HEK293T (cell line): ENCODE measurements at regions not wholly inside any gene's neighbourhood (a gene's known extent, or its start where the extent isn't known, plus 50 kb on each side); places are given as distances from the start of the nearest gene placed in this dataset.

Source experiments
- CTCF ChIA-PET: fragments of 350-600 bp; formaldehyde crosslinking; extraction: SDS; loops from one replicate; lab custom pipeline; 2021; ENCODE audit warnings: antibody characterized with exemption, inconsistent platforms; lab: Yijun Ruan, JAX
- POLR2A ChIA-PET: fragments of 350-600 bp; formaldehyde crosslinking; extraction: SDS; loops from one replicate; lab custom pipeline; 2020; ENCODE audit warnings: antibody characterized with exemption, inconsistent platforms; lab: Yijun Ruan, JAX
- DNase-seq: peaks from one replicate; pipeline ENCODE4 v3.0.0; 2012; ENCODE audit warnings: mixed read lengths; ENCODE audit errors: extremely low spot score
- ARNT ChIP-seq: fragments of 450-650 bp; IDR thresholded peaks from 2 replicates; pipeline ENCODE4 v1.6.1; 2017; ENCODE audit warnings: mild to moderate bottlenecking
- BHLHE40 ChIP-seq: fragments of 450-650 bp; IDR thresholded peaks from 2 replicates; pipeline ENCODE4 v1.6.1; 2016; ENCODE audit warnings: mild to moderate bottlenecking, moderate library complexity, borderline replicate concordance
- CTBP1 ChIP-seq: fragments of 450-650 bp; IDR thresholded peaks from 2 replicates; pipeline ENCODE4 v1.6.1; 2016; ENCODE audit warnings: borderline replicate concordance
- ELF4 ChIP-seq: fragments of 450-650 bp; IDR thresholded peaks from 2 replicates; pipeline ENCODE4 v1.6.1; 2017; ENCODE audit warnings: antibody characterized with exemption
- FOXA1 ChIP-seq: fragments of 450-650 bp; IDR thresholded peaks from 2 replicates; pipeline ENCODE4 v1.6.1; 2016; ENCODE audit warnings: mild to moderate bottlenecking
- FOXK2 ChIP-seq: fragments of 450-650 bp; IDR thresholded peaks from 2 replicates; pipeline ENCODE4 v1.6.1; 2016; ENCODE audit warnings: mild to moderate bottlenecking
- FOXM1 ChIP-seq: fragments of 450-650 bp; IDR thresholded peaks from 2 replicates; pipeline ENCODE4 v1.6.1; 2017; ENCODE audit warnings: mild to moderate bottlenecking, borderline replicate concordance
- HDGF ChIP-seq: fragments of 450-650 bp; IDR thresholded peaks from 2 replicates; pipeline ENCODE4 v1.6.1; 2017; ENCODE audit warnings: antibody characterized with exemption, borderline replicate concordance
- L3MBTL2 ChIP-seq: fragments of 450-650 bp; conservative IDR thresholded peaks from 2 replicates; pipeline ENCODE4 v1.6.1; 2016; ENCODE audit warnings: mild to moderate bottlenecking
- LEF1 ChIP-seq: fragments of 450-650 bp; IDR thresholded peaks from 2 replicates; pipeline ENCODE4 v1.6.1; 2017; ENCODE audit warnings: mild to moderate bottlenecking, borderline replicate concordance
- NFRKB ChIP-seq: fragments of 450-650 bp; IDR thresholded peaks from 2 replicates; pipeline ENCODE4 v1.6.1; 2016; ENCODE audit warnings: mild to moderate bottlenecking, moderate library complexity
- PKNOX1 ChIP-seq: fragments of 450-650 bp; IDR thresholded peaks from 2 replicates; pipeline ENCODE4 v1.6.1; 2016
- SP1 ChIP-seq: fragments of 450-650 bp; IDR thresholded peaks from 2 replicates; pipeline ENCODE4 v1.6.1; 2017
- SUZ12 ChIP-seq: fragments of 450-650 bp; IDR thresholded peaks from 2 replicates; pipeline ENCODE4 v1.6.1; 2016; ENCODE audit warnings: mild to moderate bottlenecking
- TARDBP ChIP-seq: fragments of 450-650 bp; IDR thresholded peaks from 2 replicates; pipeline ENCODE4 v1.6.1; 2016
- ZNF384 ChIP-seq: fragments of 450-650 bp; IDR thresholded peaks from 2 replicates; pipeline ENCODE4 v1.6.1; 2016

GRCh38 chr3:150030841-150031240, 60.1 kb upstream of the PFN2 start:
- no peak for TF ChIP-seq L3MBTL2
- no peak for TF ChIP-seq HDGF
- no peak for TF ChIP-seq TARDBP
- TF ChIP-seq FOXK2 = no peak
- no peak for TF ChIP-seq NFRKB
- no peak for TF ChIP-seq ZNF384
- no peak for TF ChIP-seq SP1
- no peak for TF ChIP-seq CTBP1
- TF ChIP-seq LEF1 = no peak
- POLR2A ChIA-PET = interaction anchor here (1.2 kb wide), 1 partner anchor 59 kb away, joined by 4 read pairs; no protein-coding TSS in a partner anchor
- no peak for DNase-seq
- CTCF ChIA-PET = no interaction called here

- POLR2A ChIA-PET = no interaction called here
- CTCF ChIA-PET = no interaction called here
Measured at GRCh38 chr3:150023239-150023636, 52.5 kb upstream of the PFN2 start.

DNA sequence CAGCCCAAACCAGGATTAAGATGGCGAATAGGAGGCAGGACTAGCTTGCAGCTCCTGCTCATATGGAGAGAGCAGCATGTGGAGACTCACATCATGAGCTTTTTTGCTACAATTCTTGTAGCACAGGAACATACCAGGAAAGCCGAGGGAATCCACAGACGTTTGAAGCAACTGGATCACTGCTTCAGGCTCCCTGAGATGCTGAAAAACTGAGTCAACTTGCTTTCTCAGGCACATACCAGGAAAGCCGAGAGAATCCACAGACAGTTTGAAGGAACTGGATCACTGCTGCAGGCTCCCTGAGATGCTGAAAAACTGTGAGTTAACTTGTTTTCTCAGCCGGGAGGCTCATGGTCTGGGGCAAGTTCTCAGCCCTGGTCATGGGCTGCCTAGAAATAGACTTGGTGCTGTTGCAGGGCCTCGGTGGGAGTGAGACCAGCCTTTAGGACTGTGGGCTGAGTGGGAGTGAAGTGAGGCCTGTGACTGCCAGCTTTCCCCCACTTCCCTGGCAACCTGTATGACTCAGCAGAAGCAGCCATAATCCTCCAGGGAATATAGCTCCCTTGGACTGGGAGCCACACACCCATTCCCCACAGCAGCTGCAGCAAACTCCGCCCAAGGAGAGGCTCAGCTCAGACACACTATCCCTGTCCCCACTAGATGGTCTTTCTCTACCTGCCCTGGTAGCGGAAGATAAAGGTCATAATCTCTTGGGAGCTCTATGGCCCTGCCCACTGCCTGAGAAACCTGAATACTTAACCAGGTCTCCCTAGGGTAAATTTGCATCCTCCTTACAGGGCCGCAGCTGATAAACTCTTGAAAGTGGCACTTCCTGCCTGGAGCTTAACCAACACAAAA, 51.9 kb upstream of the PFN2 start:
- ChIA-PET CTCF (interaction anchor here (0.7 kb wide), 1 partner anchor 506 kb away, joined by 3 read pairs; no protein-coding TSS in a partner anchor), POLR2A (no interaction called here)
- DNase-seq = no peak
- TF ChIP-seq PKNOX1 = no peak
- no peak for TF ChIP-seq CTBP1
- no peak for TF ChIP-seq NFRKB

More at GRCh38 chr3:150023239-150023636, 52.5 kb upstream of the PFN2 start:
- no peak for DNase-seq
- no peak for TF ChIP-seq TARDBP
- no peak for TF ChIP-seq NFRKB
- TF ChIP-seq FOXA1 = no peak
- TF ChIP-seq ARNT = no peak
- TF ChIP-seq L3MBTL2 = no peak
- TF ChIP-seq LEF1 = no peak
- no peak for TF ChIP-seq ZNF384
- no peak for TF ChIP-seq FOXK2
- no peak for TF ChIP-seq SUZ12
- TF ChIP-seq BHLHE40 = no peak
- no peak for TF ChIP-seq CTBP1
- no peak for TF ChIP-seq FOXM1
- TF ChIP-seq PKNOX1 = no peak
- TF ChIP-seq ELF4 = no peak
- no peak for TF ChIP-seq SP1
- no peak for TF ChIP-seq HDGF

GRCh38 chr3:150020527-150020926, 49.8 kb upstream of the PFN2 start:
- ChIA-PET CTCF (no interaction called here), POLR2A (interaction anchor here (0.7 kb wide), 1 partner anchor 118 kb away, joined by 3 read pairs; no protein-coding TSS in a partner anchor)
- DNase-seq = no peak
- no peak for TF ChIP-seq HDGF
- no peak for TF ChIP-seq LEF1
- TF ChIP-seq SUZ12 = no peak
- TF ChIP-seq SP1 = no peak
- TF ChIP-seq BHLHE40 = no peak
